Fibroblast of the aortic adventitia (primary cell): ENCODE measurements at regions not wholly inside any gene's neighbourhood (a gene's known extent, or its start where the extent isn't known, plus 50 kb on each side); places are given as distances from the start of the nearest gene placed in this dataset.

Experiments
- DNase-seq: peaks from one replicate; pipeline ENCODE4 v3.0.0-alpha.2; 2010; ENCODE audit warnings: low read depth
- H3K4me3 ChIP-seq: 2 replicates; pipeline ENCODE4 v1.5.1; 2011; ENCODE audit warnings: low read depth, mild to moderate bottlenecking, control low read depth, low read length, moderate library complexity
- CTCF ChIP-seq: IDR thresholded peaks from 2 replicates; pipeline ENCODE4 v1.5.1; 2011; ENCODE audit warnings: mild to moderate bottlenecking, low read length, control low read depth, inconsistent platforms; ENCODE audit not compliant: insufficient read depth

- no peak for DNase-seq
- no peak for TF ChIP-seq CTCF
- H3K4me3 ChIP-seq = no peak overlapping the region
Measured at GRCh38 chr4:60042231-60042652, 1157.9 kb upstream of the ADGRL3 start.

GRCh38 chr4:60042941-60043340 lies 1157.2 kb upstream of the ADGRL3 start:
- H3K4me3 ChIP-seq = no peak overlapping the region
- DNase-seq = no peak
- TF ChIP-seq CTCF = no peak

- no peak for TF ChIP-seq CTCF
- no peak for DNase-seq
- H3K4me3 ChIP-seq = no peak overlapping the region
Measured at GRCh38 chr4:60078984-60079383, 1121.1 kb upstream of the ADGRL3 start.

- no peak for TF ChIP-seq CTCF
- no peak for DNase-seq
- no peak overlapping the region for H3K4me3 ChIP-seq
Measured at GRCh38 chr4:60081839-60082238, 1118.3 kb upstream of the ADGRL3 start.

GRCh38 chr4:60088807-60089486 lies 1111.2 kb upstream of the ADGRL3 start:
- DNase-seq = no peak
- no peak overlapping the region for H3K4me3 ChIP-seq
- no peak for TF ChIP-seq CTCF

- TF ChIP-seq CTCF = no peak
- no peak overlapping the region for H3K4me3 ChIP-seq
- no peak for DNase-seq
Measured at GRCh38 chr4:60089546-60090273, 1110.4 kb upstream of the ADGRL3 start.

- no peak for DNase-seq
- no peak overlapping the region for H3K4me3 ChIP-seq
- TF ChIP-seq CTCF = no peak
Measured at GRCh38 chr4:60096676-60097075, 1103.5 kb upstream of the ADGRL3 start.
